HG03442 (cell line): ENCODE measurements at regions not wholly inside any gene's neighbourhood (a gene's known extent, or its start where the extent isn't known, plus 50 kb on each side); places are given as distances from the start of the nearest gene placed in this dataset.
"Not testable (repeated sequence)": the region's sequence is repeated elsewhere in the genome, so short reads cannot be mapped to it uniquely, and the experiment has no call there.

Experiments
- ATAC-seq: cut with Tn5 transposase; IDR thresholded peaks from one replicate; pipeline ENCODE4 v1.9.1; 2021; ENCODE audit warnings: mild to moderate bottlenecking, moderate library complexity; ENCODE audit not compliant: unreplicated experiment

- ATAC-seq = no peak
Measured at GRCh38 chr6:84897011-84897410, 132.6 kb upstream of the TBX18 start.

- no peak for ATAC-seq
Measured at GRCh38 chr6:84892671-84893070, 128.3 kb upstream of the TBX18 start.

- ATAC-seq = no peak
Measured at GRCh38 chr6:84882768-84883766, 118.7 kb upstream of the TBX18 start.

- ATAC-seq = not testable (repeated sequence)
Measured at GRCh38 chr6:84879385-84879784, 115.0 kb upstream of the TBX18 start.

- ATAC-seq = no peak
Measured at GRCh38 chr6:84877515-84878210, 113.3 kb upstream of the TBX18 start.

- no peak for ATAC-seq
Measured at GRCh38 chr6:84876723-84877514, 112.5 kb upstream of the TBX18 start.

- no peak for ATAC-seq
Measured at GRCh38 chr6:84872996-84873723, 108.8 kb upstream of the TBX18 start.

GRCh38 chr6:84871925-84872324, 107.5 kb upstream of the TBX18 start:
- ATAC-seq = no peak

- no peak for ATAC-seq
Measured at GRCh38 chr6:84870672-84871071, 106.3 kb upstream of the TBX18 start.

GRCh38 chr6:84868149-84868548, 103.8 kb upstream of the TBX18 start:
- ATAC-seq = no peak

GRCh38 chr6:84867521-84867920, 103.1 kb upstream of the TBX18 start:
- ATAC-seq = no peak

- no peak for ATAC-seq
Measured at GRCh38 chr6:84866715-84867114, 102.3 kb upstream of the TBX18 start.

GRCh38 chr6:84865372-84865771, 101.0 kb upstream of the TBX18 start:
- ATAC-seq = not testable (repeated sequence)

GRCh38 chr6:84862843-84863242, 98.4 kb upstream of the TBX18 start:
- ATAC-seq = no peak

GRCh38 chr6:84860920-84861319, 96.5 kb upstream of the TBX18 start:
- no peak for ATAC-seq

GRCh38 chr6:84860509-84860908, 96.1 kb upstream of the TBX18 start:
- no peak for ATAC-seq

- no peak for ATAC-seq
Measured at GRCh38 chr6:84854811-84855400, 90.5 kb upstream of the TBX18 start.

- no peak for ATAC-seq
Measured at GRCh38 chr6:84853901-84854300, 89.5 kb upstream of the TBX18 start.

- no peak for ATAC-seq
Measured at GRCh38 chr6:84848960-84849359, 84.6 kb upstream of the TBX18 start.
